WTC11 (cell line): ENCODE measurements at regions not wholly inside any gene's neighbourhood (a gene's known extent, or its start where the extent isn't known, plus 50 kb on each side); places are given as distances from the start of the nearest gene placed in this dataset.

Experiments
- ATAC-seq: fragments of 200-7000 bp; cut with Tn5 transposase; 2 replicates; pipeline ENCODE4 v1.10.0; 2021; ENCODE audit warnings: mild to moderate bottlenecking, moderate library complexity
- CTCF ChIA-PET: fragments of 300-600 bp; sonication (Branson Sonifier 250); formaldehyde crosslinking; loops from one replicate; lab custom pipeline; 2021; ENCODE audit warnings: antibody characterized with exemption; lab: Charles Lee
- POLR2A ChIA-PET: fragments of 350-600 bp; sonication (Branson Sonifier 250); formaldehyde crosslinking; loops from one replicate; lab custom pipeline; 2021; ENCODE audit warnings: antibody characterized with exemption; lab: Charles Lee
- DNase-seq: peaks from one replicate; pipeline ENCODE4 v3.0.0; 2021; ENCODE audit warnings: low spot score
- H3K27ac Mint-ChIP-seq: 2 replicates; pipeline ENCODE4 v1.8.0; 2021; ENCODE audit warnings: mixed read lengths
- H3K27me3 Mint-ChIP-seq: 2 replicates; pipeline ENCODE4 v1.8.0; 2021; ENCODE audit warnings: low read depth, mild to moderate bottlenecking, moderate library complexity, mixed read lengths
- H3K36me3 Mint-ChIP-seq: 2 replicates; pipeline ENCODE4 v1.8.0; 2021; ENCODE audit warnings: mixed read lengths
- H3K4me1 Mint-ChIP-seq: 2 replicates; pipeline ENCODE4 v1.8.0; 2022; ENCODE audit warnings: mixed read lengths
- H3K4me3 Mint-ChIP-seq: 2 replicates; pipeline ENCODE4 v1.8.0; 2021; ENCODE audit warnings: mild to moderate bottlenecking, moderate library complexity, mixed read lengths
- H3K9me3 Mint-ChIP-seq: 2 replicates; pipeline ENCODE4 v1.8.0; 2021; ENCODE audit warnings: mixed read lengths
- AFF4 ChIP-seq: sonication (generic); formaldehyde crosslinking; IDR thresholded peaks from 2 replicates; pipeline ENCODE4 v1.8.1; 2023; ENCODE audit warnings: mild to moderate bottlenecking, missing genetic modification reagents, borderline replicate concordance
- ATF2 ChIP-seq: sonication (generic); formaldehyde crosslinking; IDR thresholded peaks from 2 replicates; pipeline ENCODE4 v1.8.1; 2022; ENCODE audit warnings: low read depth, missing genetic modification reagents, borderline replicate concordance
- CDX4 ChIP-seq: fragments of 250-450 bp; sonication (Bioruptor Pico); IDR thresholded peaks from 2 replicates; pipeline ENCODE4 v1.9.0; 2021; ENCODE audit warnings: moderate library complexity, mild to moderate bottlenecking, inconsistent platforms, borderline replicate concordance
- ELF4 ChIP-seq: sonication (generic); formaldehyde crosslinking; IDR thresholded peaks from 2 replicates; pipeline ENCODE4 v1.8.1; 2022; ENCODE audit warnings: low read depth, mild to moderate bottlenecking, moderate library complexity, missing genetic modification reagents
- EMX1 ChIP-seq: fragments of 250-450 bp; sonication (Bioruptor Pico); IDR thresholded peaks from 2 replicates; pipeline ENCODE4 v1.8.0; 2021; ENCODE audit warnings: mild to moderate bottlenecking
- ETV6 ChIP-seq: sonication (generic); formaldehyde crosslinking; IDR thresholded peaks from 2 replicates; pipeline ENCODE4 v1.8.1; 2022; ENCODE audit warnings: mild to moderate bottlenecking, missing genetic modification reagents
- FOXK1 ChIP-seq: sonication (generic); formaldehyde crosslinking; IDR thresholded peaks from 2 replicates; pipeline ENCODE4 v1.8.0; 2022; ENCODE audit warnings: mild to moderate bottlenecking, moderate library complexity, missing genetic modification reagents
- GABPB1 ChIP-seq: sonication (generic); formaldehyde crosslinking; IDR thresholded peaks from 2 replicates; pipeline ENCODE4 v1.8.1; 2023; ENCODE audit warnings: mild to moderate bottlenecking, missing genetic modification reagents
- HMGA2 ChIP-seq: fragments of 250-450 bp; sonication (Bioruptor Pico); IDR thresholded peaks from 2 replicates; pipeline ENCODE4 v1.4.0; 2021; ENCODE audit warnings: mild to moderate bottlenecking, moderate library complexity
- JAZF1 ChIP-seq: fragments of 250-450 bp; sonication (Bioruptor Pico); IDR thresholded peaks from 2 replicates; pipeline ENCODE4 v1.9.0; 2021; ENCODE audit warnings: moderate library complexity, mild to moderate bottlenecking, inconsistent platforms
- KAT7 ChIP-seq: sonication (generic); formaldehyde crosslinking; IDR thresholded peaks from 2 replicates; pipeline ENCODE4 v1.8.1; 2023; ENCODE audit warnings: missing genetic modification reagents, mild to moderate bottlenecking, borderline replicate concordance
- NFATC4 ChIP-seq: fragments of 250-450 bp; sonication (Bioruptor Pico); IDR thresholded peaks from 2 replicates; pipeline ENCODE4 v1.9.0; 2021; ENCODE audit warnings: mild to moderate bottlenecking
- NFE2L1 ChIP-seq: sonication (generic); formaldehyde crosslinking; IDR thresholded peaks from 2 replicates; pipeline ENCODE4 v1.8.1; 2023; ENCODE audit warnings: missing genetic modification reagents
- SMAD3 ChIP-seq: sonication (generic); formaldehyde crosslinking; IDR thresholded peaks from 2 replicates; pipeline ENCODE4 v1.8.0; 2022; ENCODE audit warnings: missing genetic modification reagents, mild to moderate bottlenecking, borderline replicate concordance
- TEAD4 ChIP-seq: sonication (generic); formaldehyde crosslinking; IDR thresholded peaks from 2 replicates; pipeline ENCODE4 v1.8.0; 2022; ENCODE audit warnings: mild to moderate bottlenecking, missing genetic modification reagents
- ZNF281 ChIP-seq: sonication (generic); formaldehyde crosslinking; IDR thresholded peaks from 2 replicates; pipeline ENCODE4 v1.8.0; 2023; ENCODE audit warnings: mild to moderate bottlenecking, missing genetic modification reagents
- ZNF317 ChIP-seq: sonication (generic); formaldehyde crosslinking; IDR thresholded peaks from 2 replicates; pipeline ENCODE4 v1.8.1; 2023; ENCODE audit warnings: low read depth, mild to moderate bottlenecking, moderate library complexity, missing genetic modification reagents, borderline replicate concordance
- ZNF396 ChIP-seq: fragments of 250-450 bp; sonication (Bioruptor Pico); IDR thresholded peaks from 2 replicates; pipeline ENCODE4 v1.8.0; 2021; ENCODE audit warnings: mild to moderate bottlenecking, moderate library complexity, borderline replicate concordance
- ZNF423 ChIP-seq: fragments of 250-450 bp; sonication (Bioruptor Pico); IDR thresholded peaks from 2 replicates; pipeline ENCODE4 v2.1.2; 2022; ENCODE audit warnings: mild to moderate bottlenecking, moderate library complexity
- ZNF425 ChIP-seq: fragments of 250-450 bp; sonication (Bioruptor Pico); conservative IDR thresholded peaks from 2 replicates; pipeline ENCODE4 v1.9.0; 2021; ENCODE audit warnings: mild to moderate bottlenecking

GRCh38 chr5:142459209-142459608, 134.4 kb upstream of the SPRY4 start (continued):
- TF ChIP-seq AFF4 (CRISPR knock-in tag) (no peak), NFATC4 (CRISPR knock-in tag) (no peak), ETV6 (no peak), ZNF423 (CRISPR knock-in tag) (no peak)

- H3K27me3 Mint-ChIP-seq, result no peaks in the 10 kb centered on the region
- DNase-seq, result no peak
- POLR2A ChIA-PET, result no interaction called here
- no peak for TF ChIP-seq NFE2L1
- TF ChIP-seq KAT7, result no peak
- no peak for TF ChIP-seq CDX4 (CRISPR knock-in tag)
- no peak for TF ChIP-seq SMAD3
- no peak for TF ChIP-seq FOXK1 (CRISPR knock-in tag)
- no peak for TF ChIP-seq ELF4 (CRISPR knock-in tag)
- no peak for TF ChIP-seq ZNF425 (CRISPR knock-in tag)
- TF ChIP-seq HMGA2, result no peak
- no peak for TF ChIP-seq TEAD4 (CRISPR knock-in tag)
- TF ChIP-seq ZNF317 (CRISPR knock-in tag), result no peak
- no peak for TF ChIP-seq EMX1 (CRISPR knock-in tag)
- TF ChIP-seq JAZF1, result no peak
- TF ChIP-seq GABPB1 (CRISPR knock-in tag), result no peak
- TF ChIP-seq ZNF281 (CRISPR knock-in tag), result no peak
- no peak for TF ChIP-seq ZNF396 (CRISPR knock-in tag)
- TF ChIP-seq ATF2, result no peak
- TF ChIP-seq, all 79 proteins: peak for 0
- Mint-ChIP-seq H3K27ac (no peak overlapping the region), H3K4me1 (no peaks in the 10 kb centered on the region), H3K4me3 (no peak overlapping the region), H3K36me3 (peaks cover 12% of the 10 kb centered on the region), H3K9me3 (peaks cover 22% of the 10 kb centered on the region)
- CTCF ChIA-PET, result no interaction called here
- no peak for ATAC-seq
Observed at GRCh38 chr5:142455856-142456255, 131.0 kb upstream of the SPRY4 start.
